K562 (cell line): ENCODE measurements at regions not wholly inside any gene's neighbourhood (a gene's known extent, or its start where the extent isn't known, plus 50 kb on each side); places are given as distances from the start of the nearest gene placed in this dataset.

Source experiments
- CCAR2 ChIP-seq: fragments of 200-400 bp; formaldehyde crosslinking; IDR thresholded peaks from 2 replicates; pipeline ENCODE4 v1.6.1; 2017; ENCODE audit warnings: mild to moderate bottlenecking, low read depth, low read length
- ETS2 ChIP-seq: IDR thresholded peaks from 2 replicates; pipeline ENCODE4 v1.6.1; 2016; ENCODE audit warnings: borderline replicate concordance, missing genetic modification characterization, mild to moderate bottlenecking, moderate library complexity, missing compliant biosample characterization; ENCODE audit not compliant: poor library complexity, severe bottlenecking
- HCFC1 ChIP-seq: IDR thresholded peaks from 2 replicates; pipeline ENCODE4 v1.6.1; 2012; ENCODE audit warnings: low read depth, low read length, improper control_type of control experiment
- HMG20B ChIP-seq: fragments of 250-450 bp; sonication (Bioruptor Pico); IDR thresholded peaks from 2 replicates; pipeline ENCODE4 v1.5.0; 2021; ENCODE audit warnings: mild to moderate bottlenecking
- HNRNPH1 ChIP-seq: fragments of 200-400 bp; formaldehyde crosslinking; optimal IDR thresholded peaks from 2 replicates; pipeline ENCODE3; 2017; ENCODE audit warnings: low read depth, mild to moderate bottlenecking, low read length, moderate library complexity
- KAT7 ChIP-seq: sonication (generic); formaldehyde crosslinking; IDR thresholded peaks from 2 replicates; pipeline ENCODE4 v1.8.0; 2022; ENCODE audit warnings: missing genetic modification reagents, mild to moderate bottlenecking, borderline replicate concordance
- KHSRP ChIP-seq: fragments of 450-650 bp; IDR thresholded peaks from 2 replicates; pipeline ENCODE4 v1.6.1; 2017
- MBD2 ChIP-seq: sonication (generic); IDR thresholded peaks from 2 replicates; pipeline ENCODE4 v1.6.1; 2016; ENCODE audit warnings: low read depth, borderline replicate concordance
- MED1 ChIP-seq: sonication (generic); formaldehyde crosslinking; IDR thresholded peaks from 2 replicates; pipeline ENCODE4 v1.8.1; 2023; ENCODE audit warnings: missing genetic modification reagents, borderline replicate concordance
- NFIC ChIP-seq: fragments of 450-650 bp; IDR thresholded peaks from 2 replicates; pipeline ENCODE4 v1.6.1; 2017; ENCODE audit warnings: mild to moderate bottlenecking, inconsistent platforms
- NR2F6 ChIP-seq: fragments of 450-650 bp; formaldehyde crosslinking; IDR thresholded peaks from 2 replicates; pipeline ENCODE4 v1.4.0; 2020; ENCODE audit warnings: mild to moderate bottlenecking
- RBM15 ChIP-seq: fragments of 200-400 bp; formaldehyde crosslinking; IDR thresholded peaks from 2 replicates; pipeline ENCODE4 v1.6.1; 2018; ENCODE audit warnings: mild to moderate bottlenecking, low read length, moderate library complexity; ENCODE audit not compliant: insufficient read depth
- RHOXF2B ChIP-seq: fragments of 250-450 bp; sonication (Bioruptor Pico); conservative IDR thresholded peaks from 2 replicates; pipeline ENCODE4 v1.5.1; 2021
- SMAD4 ChIP-seq: fragments of 250-450 bp; sonication (Bioruptor Pico); conservative IDR thresholded peaks from 2 replicates; pipeline ENCODE4 v1.8.0; 2021; ENCODE audit warnings: inconsistent platforms, mild to moderate bottlenecking, moderate library complexity
- SRSF1 ChIP-seq: fragments of 200-400 bp; formaldehyde crosslinking; IDR thresholded peaks from 2 replicates; pipeline ENCODE4 v1.6.1; 2017; ENCODE audit warnings: mild to moderate bottlenecking, low read depth, low read length, moderate library complexity
- TRIM28 ChIP-seq: fragments of 450-650 bp; IDR thresholded peaks from 2 replicates; pipeline ENCODE4 v1.6.1; 2017
- ZBTB9 ChIP-seq: fragments of 450-650 bp; formaldehyde crosslinking; IDR thresholded peaks from 2 replicates; pipeline ENCODE4 v1.4.0; 2020; ENCODE audit warnings: mild to moderate bottlenecking, moderate library complexity
- ZNF175 ChIP-seq: fragments of 200-800 bp; sonication (Bioruptor generic); IDR thresholded peaks from 2 replicates; pipeline ENCODE4 v1.6.1; 2016; ENCODE audit warnings: low read depth, mild to moderate bottlenecking, missing genetic modification characterization, missing compliant biosample characterization
- ZNF24 ChIP-seq: fragments of 450-650 bp; IDR thresholded peaks from 2 replicates; pipeline ENCODE4 v1.6.1; 2016
- ZNF253 ChIP-seq: fragments of 250-450 bp; sonication (Bioruptor Pico); conservative IDR thresholded peaks from 2 replicates; pipeline ENCODE4 v1.6.1; 2021; ENCODE audit warnings: mild to moderate bottlenecking
- ZNF436 ChIP-seq: fragments of 250-450, 450-650 bp; sonication (Bioruptor Pico); formaldehyde crosslinking; IDR thresholded peaks from 2 replicates; pipeline ENCODE4 v1.7.0; 2020; ENCODE audit warnings: mild to moderate bottlenecking
- ZNF511 ChIP-seq: sonication (generic); formaldehyde crosslinking; IDR thresholded peaks from 2 replicates; pipeline ENCODE4 v1.8.0; 2022; ENCODE audit warnings: mild to moderate bottlenecking, missing genetic modification reagents
- ZNF561 ChIP-seq: fragments of 450-650 bp; formaldehyde crosslinking; conservative IDR thresholded peaks from 2 replicates; pipeline ENCODE4 v1.4.0; 2020; ENCODE audit warnings: mild to moderate bottlenecking, moderate library complexity
- ZNF696 ChIP-seq: fragments of 250-450 bp; sonication (Bioruptor Pico); conservative IDR thresholded peaks from 2 replicates; pipeline ENCODE4 v1.4.0; 2020; ENCODE audit warnings: mild to moderate bottlenecking, moderate library complexity
- TF ChIP-seq, protein P1 (sequence below): IDR thresholded peaks from 3 replicates; pipeline ENCODE4 v1.6.1; 2011; ENCODE audit warnings: borderline replicate concordance, mild to moderate bottlenecking; ENCODE audit not compliant: insufficient read length, insufficient read depth
- TF ChIP-seq, protein P2 (sequence below): fragments of 250-450 bp; sonication (Bioruptor Pico); IDR thresholded peaks from 2 replicates; pipeline ENCODE4 v1.5.0; 2022; ENCODE audit warnings: mild to moderate bottlenecking

DNA sequence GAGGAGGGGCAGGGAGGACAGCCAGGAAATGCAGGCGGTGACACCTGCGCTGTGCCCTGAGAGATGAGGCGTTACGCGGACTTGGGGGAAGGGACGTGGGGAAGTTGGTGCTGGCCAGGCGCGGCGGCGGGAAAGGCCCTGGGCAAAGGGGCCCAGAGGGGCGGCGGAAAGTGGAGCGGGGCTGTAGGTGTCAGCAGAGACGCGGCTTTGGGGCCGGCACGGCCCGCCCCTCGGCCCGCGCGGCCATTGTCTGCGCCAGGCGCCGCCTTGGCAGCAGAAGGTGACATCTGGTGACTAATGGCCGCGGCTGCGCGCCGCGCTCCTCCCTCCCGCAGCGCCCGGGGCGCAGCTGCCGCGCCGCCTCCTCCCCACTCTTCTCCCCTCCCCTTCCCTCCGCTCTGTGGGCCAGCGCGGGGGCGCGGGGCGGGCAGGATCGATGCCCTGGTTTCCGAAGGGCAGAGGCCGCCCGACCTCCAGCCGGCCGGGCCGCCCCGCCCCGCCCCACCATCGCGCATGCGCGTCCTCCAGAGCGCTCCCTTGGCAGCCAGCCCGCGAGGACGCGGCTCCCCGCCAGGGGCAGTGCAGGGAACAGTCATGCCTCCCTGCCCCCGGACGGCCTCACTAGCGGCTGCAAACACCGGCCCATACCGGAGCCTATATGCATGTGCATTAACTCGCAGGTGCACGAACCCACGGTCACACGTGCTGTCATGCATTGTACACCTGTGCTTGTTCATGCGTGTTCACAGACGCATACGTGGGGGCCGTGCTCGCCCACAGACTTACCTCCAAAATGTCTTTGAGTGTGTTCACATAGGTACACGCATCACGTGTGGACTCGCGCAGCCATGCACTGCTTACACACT is 269.6 kb downstream of the RPS24 start (continued):
- TF ChIP-seq, protein P1, sequence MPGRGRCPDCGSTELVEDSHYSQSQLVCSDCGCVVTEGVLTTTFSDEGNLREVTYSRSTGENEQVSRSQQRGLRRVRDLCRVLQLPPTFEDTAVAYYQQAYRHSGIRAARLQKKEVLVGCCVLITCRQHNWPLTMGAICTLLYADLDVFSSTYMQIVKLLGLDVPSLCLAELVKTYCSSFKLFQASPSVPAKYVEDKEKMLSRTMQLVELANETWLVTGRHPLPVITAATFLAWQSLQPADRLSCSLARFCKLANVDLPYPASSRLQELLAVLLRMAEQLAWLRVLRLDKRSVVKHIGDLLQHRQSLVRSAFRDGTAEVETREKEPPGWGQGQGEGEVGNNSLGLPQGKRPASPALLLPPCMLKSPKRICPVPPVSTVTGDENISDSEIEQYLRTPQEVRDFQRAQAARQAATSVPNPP: no peak
- TF ChIP-seq KHSRP (no peak), NR2F6 (no peak), RHOXF2B (no peak), ZNF253 (CRISPR knock-in tag) (no peak), NFIC (peak; percentile 99), SRSF1 (no peak), HCFC1 (peak; percentile 45; the same call in 1 of the 2 replicates), ZNF696 (CRISPR knock-in tag) (no peak), ZBTB9 (CRISPR knock-in tag) (peak; percentile 75; the same call in 1 of the 2 replicates), ZNF24 (peak; percentile 61), ZNF175 (CRISPR knock-in tag) (no peak), CCAR2 (no peak), ZNF436 (CRISPR knock-in tag) (no peak), HMG20B (no peak), HNRNPH1 (no peak), MED1 (CRISPR knock-in tag) (no peak), KAT7 (CRISPR knock-in tag) (no peak), SMAD4 (CRISPR knock-in tag) (no peak; the same call in 1 of the 2 replicates), ZNF511 (CRISPR knock-in tag) (no peak; the same call in 1 of the 2 replicates), ETS2 (tag) (no peak), TRIM28 (no peak), RBM15 (no peak), MBD2 (no peak), ZNF561 (CRISPR knock-in tag) (no peak)
- TF ChIP-seq, protein P2, sequence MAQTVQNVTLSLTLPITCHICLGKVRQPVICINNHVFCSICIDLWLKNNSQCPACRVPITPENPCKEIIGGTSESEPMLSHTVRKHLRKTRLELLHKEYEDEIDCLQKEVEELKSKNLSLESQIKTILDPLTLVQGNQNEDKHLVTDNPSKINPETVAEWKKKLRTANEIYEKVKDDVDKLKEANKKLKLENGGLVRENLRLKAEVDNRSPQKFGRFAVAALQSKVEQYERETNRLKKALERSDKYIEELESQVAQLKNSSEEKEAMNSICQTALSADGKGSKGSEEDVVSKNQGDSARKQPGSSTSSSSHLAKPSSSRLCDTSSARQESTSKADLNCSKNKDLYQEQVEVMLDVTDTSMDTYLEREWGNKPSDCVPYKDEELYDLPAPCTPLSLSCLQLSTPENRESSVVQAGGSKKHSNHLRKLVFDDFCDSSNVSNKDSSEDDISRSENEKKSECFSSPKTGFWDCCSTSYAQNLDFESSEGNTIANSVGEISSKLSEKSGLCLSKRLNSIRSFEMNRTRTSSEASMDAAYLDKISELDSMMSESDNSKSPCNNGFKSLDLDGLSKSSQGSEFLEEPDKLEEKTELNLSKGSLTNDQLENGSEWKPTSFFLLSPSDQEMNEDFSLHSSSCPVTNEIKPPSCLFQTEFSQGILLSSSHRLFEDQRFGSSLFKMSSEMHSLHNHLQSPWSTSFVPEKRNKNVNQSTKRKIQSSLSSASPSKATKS (CRISPR knock-in tag): no peak
